GF-D8 (cell line): ENCODE measurements at regions not wholly inside any gene's neighbourhood (a gene's known extent, or its start where the extent isn't known, plus 50 kb on each side); places are given as distances from the start of the nearest gene placed in this dataset.
"Not testable (repeated sequence)": the region's sequence is repeated elsewhere in the genome, so short reads cannot be mapped to it uniquely, and the experiment has no call there.

Source experiments
- DNase-seq: peaks from one replicate; lab custom pipeline; 2025; lab: John Stamatoyannopoulos, UW

- no peak for DNase-seq
These were observed 177.5 kb upstream of the RTL1 start for GRCh38 chr14:101080922-101081593.

DNA sequence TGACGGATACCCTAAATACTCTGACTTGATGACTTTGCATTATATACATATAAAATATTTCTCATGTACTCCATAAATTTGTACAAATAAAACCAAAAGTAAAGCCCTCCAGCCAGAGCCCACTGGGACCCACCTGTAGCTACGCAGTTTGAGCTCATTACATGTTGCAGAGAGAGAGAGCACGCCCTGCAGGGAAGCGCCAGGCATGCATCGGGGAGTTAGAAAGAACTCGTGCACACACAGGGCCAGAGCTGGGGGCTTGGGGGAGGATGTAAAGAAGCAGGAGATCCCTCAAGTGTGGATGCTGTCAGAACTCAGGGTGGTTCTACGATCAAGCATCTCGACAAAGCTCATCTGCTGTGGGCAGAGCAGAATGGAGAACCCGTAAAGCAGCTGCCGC lies 178.5 kb upstream of the RTL1 start:
- DNase-seq = no peak

DNA sequence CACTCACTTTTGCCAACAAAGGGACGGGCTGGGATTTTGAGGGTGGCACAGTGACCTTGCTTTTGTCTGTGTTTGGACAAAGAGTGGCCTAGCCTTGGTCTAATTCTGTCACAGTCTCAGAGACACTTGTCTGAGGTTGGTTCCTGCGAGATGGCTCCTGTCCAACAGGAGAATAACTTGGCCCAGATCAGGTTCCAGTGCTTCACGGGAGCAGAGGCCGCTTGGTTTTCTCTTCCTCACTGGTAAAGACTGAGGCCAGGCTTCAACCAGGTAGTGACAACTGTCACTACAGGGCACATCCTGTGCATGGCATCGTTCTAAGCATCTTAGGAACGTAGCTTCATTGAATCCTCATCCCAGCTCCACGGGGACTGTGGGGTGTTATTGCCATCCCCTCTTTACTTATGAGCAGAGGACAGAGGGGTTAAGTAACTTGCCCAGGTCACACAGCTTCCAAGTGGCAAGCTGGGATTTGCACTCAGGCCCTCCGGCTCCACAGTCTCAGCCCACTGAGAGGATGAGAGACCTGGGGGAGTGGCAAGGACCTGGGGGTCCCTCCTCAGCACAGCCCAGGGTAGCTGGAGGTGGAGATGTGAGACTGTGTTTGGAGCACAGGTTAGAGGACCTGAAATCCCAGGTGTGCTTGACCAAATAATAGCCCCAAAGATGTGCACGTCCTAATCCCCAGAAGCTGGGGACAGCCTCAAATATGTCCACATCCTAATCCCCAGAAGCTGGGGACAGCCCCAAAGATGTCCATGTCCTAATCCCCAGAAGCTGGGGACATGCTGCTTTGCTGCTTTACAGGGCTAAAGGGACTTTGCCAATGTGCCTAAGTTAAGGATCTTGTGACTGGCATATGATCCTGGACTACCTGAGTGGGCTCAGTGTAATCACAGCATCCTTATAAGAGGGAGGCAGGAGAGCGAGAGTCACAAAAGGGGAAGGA lies 179.2 kb upstream of the RTL1 start:
- no peak for DNase-seq

DNA sequence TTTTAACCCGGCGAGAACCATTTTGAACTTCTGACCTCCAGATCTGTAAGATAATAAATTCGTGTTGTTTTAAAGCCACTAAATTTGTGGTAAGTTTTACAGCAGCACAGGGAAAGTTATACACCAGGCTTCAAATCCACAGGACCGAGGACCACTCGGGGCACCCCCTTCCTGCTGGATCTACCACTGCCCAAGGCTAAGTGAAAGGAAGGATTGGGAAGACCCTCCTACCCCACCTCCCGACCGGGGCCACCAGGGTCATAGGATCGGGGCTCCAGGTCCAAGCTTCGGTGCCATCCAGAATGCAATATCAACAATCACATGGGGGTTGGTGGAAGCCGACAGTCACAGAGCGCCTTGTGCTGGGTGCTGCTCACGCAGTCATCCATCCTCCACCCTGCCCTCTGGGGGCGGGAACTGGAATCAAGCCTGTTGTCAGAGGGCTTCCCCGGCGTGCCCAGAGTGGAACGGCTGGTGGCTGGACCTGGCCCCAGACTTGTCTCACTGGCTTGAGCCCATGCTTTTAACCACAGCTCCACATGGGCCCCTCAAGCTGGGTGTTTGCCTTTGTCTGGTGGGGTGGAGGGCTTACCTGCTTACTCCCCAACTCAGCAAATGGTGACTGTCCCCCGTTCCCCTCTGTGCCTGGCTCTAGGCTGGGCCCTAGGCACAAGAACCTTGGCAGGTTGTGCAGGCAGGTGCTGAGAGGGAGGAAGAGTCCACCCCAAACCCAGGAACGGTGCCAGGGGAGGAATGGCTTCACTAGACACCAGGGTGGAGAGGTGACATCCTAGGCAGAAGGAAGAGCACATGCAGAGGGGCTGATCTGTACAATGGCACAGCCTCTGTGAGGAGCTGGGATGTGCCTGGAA lies 180.3 kb upstream of the RTL1 start:
- DNase-seq = no peak

DNA sequence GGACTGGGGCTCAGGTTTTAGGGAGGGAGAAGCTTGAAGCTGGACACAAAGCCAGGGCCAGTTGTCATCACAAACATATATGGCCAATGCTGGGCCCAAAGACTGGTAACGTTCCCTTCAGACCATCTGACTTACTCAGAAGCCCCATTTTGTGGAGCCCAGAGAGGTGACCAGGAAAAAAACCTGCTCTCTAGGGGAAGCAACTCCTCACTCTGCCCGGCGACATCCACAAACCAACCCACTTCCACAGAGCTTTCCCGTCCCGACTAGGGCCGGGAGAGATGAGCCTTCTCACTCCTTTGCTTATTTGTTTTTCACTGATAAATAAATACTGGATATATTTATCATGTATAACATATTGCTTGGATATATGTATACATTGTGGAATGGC lies 180.9 kb upstream of the RTL1 start:
- DNase-seq = no peak

DNA sequence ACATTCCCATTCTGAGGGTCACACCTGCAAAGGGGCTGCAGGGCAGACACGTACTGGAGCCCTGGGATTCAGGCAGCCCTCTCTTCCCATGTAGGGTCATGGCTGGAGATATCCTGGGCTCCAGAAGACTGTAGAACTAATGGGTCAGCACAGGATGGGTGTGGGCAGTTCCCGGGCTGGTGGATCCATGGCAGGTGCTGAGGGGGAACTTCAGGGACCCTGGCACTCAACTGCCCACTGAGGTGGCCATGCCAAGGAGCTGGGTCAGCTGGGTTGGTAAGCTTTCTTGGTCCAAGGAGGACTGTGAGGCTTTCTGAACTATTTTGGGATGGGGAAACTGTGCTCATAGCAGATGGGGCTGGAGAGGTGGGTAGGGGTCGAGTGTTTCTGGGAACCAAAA lies 183.4 kb upstream of the RTL1 start:
- DNase-seq = no peak

DNA sequence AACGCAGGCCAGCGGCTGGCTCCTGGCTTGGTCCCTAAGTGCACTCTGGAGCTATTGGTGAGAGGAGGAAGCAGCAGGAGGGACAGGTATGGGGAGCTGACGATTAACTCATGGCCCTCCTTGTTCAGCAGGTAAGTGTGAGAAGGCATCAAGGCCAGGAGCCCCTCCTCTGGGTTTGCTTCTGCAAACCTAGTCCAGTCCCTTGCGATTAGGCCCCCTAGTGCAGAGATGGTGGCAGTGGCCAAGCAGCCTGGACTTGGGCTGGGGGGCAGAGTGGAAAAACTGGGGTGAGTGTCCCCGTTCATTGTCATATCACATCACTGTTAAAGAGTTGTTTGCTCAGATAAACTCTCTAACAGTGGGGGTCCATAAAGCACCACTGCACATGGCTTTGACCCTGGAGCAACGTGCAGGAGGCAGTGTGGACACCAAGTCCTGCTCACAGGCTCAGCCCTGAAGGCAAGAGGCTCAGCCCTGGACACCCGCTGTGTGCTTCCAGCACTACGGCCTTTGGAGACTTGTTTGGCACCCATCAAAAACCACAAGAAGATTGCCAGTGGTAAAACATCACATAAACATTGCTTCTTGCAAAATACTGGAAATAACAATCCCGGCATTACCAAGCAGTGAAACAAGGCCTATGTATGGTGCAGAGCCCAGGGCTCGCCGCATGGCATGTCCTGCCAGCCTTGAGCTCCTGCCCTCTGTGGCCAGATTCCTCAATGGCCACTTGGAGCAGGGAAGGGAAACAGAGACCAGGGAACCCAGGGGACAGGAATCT lies 184.3 kb upstream of the RTL1 start:
- DNase-seq = no peak

DNA sequence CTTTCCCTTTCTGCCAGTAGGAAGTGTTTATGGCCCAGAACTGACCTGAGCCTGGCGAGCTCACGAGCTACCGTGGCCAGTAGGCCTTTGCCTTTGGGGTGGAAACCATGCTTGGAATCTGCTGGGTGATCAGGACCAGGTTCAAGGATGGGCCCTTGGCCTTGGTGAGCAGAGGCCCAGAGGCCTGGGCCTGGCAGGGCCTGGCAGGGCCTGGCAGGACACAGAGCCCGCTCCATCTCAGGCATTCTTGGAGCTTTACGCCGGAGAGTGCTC lies 184.8 kb upstream of the RTL1 start:
- no peak for DNase-seq

- DNase-seq = no peak
These were observed 185.2 kb upstream of the RTL1 start for GRCh38 chr14:101088714-101089113.

DNA sequence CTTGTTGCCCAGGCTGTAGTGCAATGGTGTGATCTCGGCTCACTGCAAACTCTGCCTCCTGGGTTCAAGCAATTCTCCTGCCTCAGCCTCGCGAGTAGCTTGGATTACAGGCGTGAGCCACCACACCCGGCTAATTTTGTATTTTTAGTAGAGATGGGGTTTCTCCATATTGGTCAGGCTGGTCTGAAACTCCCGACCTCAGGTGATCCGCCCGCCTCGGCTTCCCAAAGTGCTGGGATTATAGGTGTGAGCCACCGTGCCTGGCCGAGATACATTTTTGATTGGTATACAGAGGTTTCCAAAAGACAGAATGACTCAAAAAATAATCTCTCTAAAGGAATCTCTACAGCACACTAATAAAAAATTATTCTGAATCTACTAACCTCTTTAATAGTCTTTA lies 187.0 kb upstream of the RTL1 start:
- DNase-seq = not testable (repeated sequence)

DNA sequence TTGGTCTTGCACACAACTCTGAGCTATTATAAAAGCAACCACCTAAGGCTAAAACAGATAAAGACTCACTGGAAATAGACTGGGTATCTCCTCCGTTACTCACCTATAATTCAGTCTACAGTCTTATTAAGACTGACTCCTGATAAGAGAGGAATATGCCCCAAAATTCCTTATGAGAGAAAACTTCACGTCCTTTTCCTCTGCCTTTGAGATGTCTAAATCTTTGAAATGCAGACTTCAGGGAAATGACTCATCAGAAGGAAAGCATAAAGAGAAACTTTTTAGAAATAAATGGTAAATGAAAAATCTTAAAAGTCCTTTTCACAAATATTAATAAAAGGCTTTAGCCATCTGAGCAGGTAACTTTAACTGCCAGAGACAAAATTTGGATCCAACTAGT lies 187.5 kb upstream of the RTL1 start:
- no peak for DNase-seq

- not testable (repeated sequence) for DNase-seq
These were observed 191.4 kb upstream of the RTL1 start for GRCh38 chr14:101094916-101095315.

GRCh38 chr14:101096551-101096950 lies 193.0 kb upstream of the RTL1 start:
- DNase-seq = no peak

- no peak for DNase-seq
These were observed 193.7 kb upstream of the RTL1 start for GRCh38 chr14:101097109-101097793.

DNA sequence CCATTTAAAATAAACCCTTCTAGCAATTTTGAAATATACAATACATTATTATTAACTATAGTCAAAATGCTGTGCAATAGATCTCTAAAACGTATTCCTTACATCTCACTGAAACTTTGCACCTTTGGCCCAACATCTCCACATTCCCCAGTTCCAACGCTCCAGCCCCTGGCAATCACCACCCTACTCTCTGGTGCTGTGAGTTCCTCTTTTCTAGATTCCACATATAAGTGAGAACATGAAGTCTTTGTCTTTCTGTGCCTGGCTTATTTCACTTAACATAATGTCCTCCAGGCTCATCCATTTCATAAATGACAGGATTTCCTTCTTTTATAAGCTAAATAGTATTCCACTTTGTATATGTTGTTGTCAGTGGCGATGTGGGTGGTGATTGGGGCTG lies 194.7 kb upstream of the RTL1 start:
- no peak for DNase-seq

DNA sequence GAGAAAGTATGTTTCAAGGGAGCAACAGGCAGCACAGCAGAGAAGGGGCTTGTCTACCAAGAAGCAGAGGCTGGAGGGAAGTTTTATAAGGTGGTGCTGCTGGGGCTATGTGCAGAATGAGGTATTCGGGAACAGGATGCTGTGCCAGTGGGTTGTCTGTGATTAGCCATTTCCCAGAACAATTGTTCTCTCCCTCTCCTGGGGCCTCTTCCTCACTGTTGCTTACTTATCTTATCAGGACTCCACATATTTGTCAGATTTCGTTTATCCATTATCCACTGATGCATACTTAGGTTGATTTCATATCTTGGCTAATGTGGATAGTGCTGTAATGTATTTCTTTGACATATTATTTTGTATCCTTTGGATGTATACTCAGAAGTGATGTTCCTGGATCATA lies 195.1 kb upstream of the RTL1 start:
- DNase-seq = no peak

- no peak for DNase-seq
These were observed 198.0 kb upstream of the RTL1 start for GRCh38 chr14:101101456-101102056.

DNA sequence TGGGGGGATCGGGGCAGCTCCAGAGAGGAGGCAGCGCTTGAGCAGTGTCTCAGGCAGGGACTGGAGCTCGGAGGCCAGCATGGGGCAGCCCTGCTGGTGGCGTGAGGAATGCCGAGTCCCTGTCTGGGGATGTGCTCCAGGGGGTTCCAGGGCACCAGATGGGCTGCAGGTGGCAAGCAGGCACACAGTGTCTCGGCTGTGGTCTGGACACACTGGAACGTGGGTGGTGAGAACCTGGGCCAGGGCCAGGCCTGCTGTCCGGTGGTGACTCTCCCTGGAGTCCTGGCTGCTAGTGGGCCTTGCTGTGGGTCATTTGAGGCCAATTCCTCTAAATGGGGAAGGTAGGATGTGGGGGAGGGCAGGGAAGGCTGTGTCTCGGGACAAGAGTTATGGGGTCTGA lies 199.4 kb upstream of the RTL1 start:
- DNase-seq = no peak

DNA sequence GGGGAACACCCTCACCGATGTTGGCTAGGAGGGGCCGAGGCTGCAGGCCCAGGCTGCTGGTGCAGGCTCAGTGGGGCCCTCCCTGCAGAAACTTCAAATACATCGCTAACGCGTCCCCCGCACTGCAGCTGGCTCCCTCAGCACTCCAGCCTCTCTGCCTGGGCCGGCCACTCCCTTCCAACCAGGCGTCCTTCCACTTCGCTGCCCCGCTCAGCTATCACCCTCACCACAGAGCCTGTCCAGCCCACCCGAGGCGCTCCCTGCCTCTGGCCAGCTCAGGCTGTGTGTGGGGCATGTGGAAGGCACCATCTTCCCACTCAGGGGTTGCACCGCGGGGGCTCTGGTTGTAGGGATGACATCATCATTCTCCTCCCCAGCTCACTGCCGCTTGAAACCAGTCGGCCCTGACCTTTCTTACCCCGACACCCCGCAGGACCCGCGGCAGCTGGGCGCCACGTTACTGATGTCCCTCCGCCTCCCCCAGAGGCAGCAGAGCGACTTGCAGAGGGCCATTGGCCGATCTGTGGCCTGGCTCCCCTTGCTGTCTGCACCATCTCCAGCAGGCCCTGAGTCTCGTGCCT lies 199.9 kb upstream of the RTL1 start:
- DNase-seq = no peak

DNA sequence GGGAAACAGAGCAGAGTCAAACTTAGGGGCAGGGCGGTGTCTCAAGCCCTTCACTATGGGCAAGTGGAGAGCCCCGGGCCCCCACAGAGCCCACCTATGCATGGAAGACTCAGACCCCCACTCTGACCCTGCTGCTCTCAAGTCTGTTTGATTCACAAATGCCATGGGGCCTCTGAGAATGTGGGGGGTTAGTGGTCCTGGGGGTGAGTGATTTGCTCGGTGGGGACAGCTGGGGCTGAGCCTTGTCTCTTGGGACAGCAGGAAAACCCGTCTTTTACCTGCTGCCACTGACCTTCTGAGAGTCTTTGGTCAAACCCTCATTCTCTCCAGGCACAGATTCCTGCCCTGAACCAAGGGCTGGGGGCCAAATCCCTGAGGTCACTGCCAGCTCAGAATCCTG lies 201.0 kb upstream of the RTL1 start:
- no peak for DNase-seq

DNA sequence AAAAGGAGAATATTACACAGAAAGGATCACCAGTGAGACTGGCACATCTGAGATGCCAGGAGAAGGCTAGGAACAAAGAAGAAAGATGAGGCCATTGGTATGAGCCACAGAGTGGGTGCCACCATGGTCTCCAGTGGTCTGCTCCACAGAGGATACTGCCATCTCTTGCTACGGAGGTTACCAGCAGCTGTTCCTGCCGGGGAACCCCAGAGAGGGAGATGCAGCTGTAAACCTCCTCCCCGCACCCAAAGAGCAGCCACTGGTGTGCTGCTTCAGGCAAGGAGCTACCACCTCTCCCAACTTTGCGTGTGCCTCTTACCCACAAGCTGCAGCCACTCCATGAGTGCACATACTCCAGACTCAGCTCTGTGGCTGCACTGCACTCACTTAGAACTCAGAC lies 201.5 kb upstream of the RTL1 start:
- no peak for DNase-seq
